ENCODE measurements at regions not wholly inside any gene's neighbourhood (a gene's known extent, or its start where the extent isn't known, plus 50 kb on each side); places are given as distances from the start of the nearest gene placed in this dataset.
"Not testable (repeated sequence)": the region's sequence is repeated elsewhere in the genome, so short reads cannot be mapped to it uniquely, and the experiment has no call there.

- no peak for DNase-seq (ENCODE audit: low spot score)
- intact Hi-C loops (cut with DNase I) = no loop called here
These were observed 60.5 kb downstream of the DSEL start for GRCh38 chr18:67455890-67456501.

GRCh38 chr18:67453901-67454300 lies 62.6 kb downstream of the DSEL start:
- intact Hi-C loops (cut with DNase I) = no loop called here
- no peak for DNase-seq (ENCODE audit: low spot score)

GRCh38 chr18:67451960-67452359 lies 64.6 kb downstream of the DSEL start:
- intact Hi-C loops (cut with DNase I) = no loop called here
- DNase-seq (ENCODE audit: low spot score) = no peak

- intact Hi-C loops (cut with DNase I); DNase-seq (ENCODE audit: low spot score): not testable (repeated sequence)
These were observed 65.4 kb downstream of the DSEL start for GRCh38 chr18:67451101-67451500.

GRCh38 chr18:67433971-67434370 lies 82.5 kb downstream of the DSEL start:
- intact Hi-C loops (cut with DNase I) = no loop called here
- no peak for DNase-seq (ENCODE audit: low spot score)

- intact Hi-C loops (cut with DNase I) = no loop called here
These were observed 83.7 kb downstream of the DSEL start for GRCh38 chr18:67432806-67433205.

GRCh38 chr18:67428805-67429204 lies 87.7 kb downstream of the DSEL start:
- intact Hi-C loops (cut with DNase I) = no loop called here
- no peak for DNase-seq (ENCODE audit: low spot score)

More at GRCh38 chr18:67432806-67433205, 83.7 kb downstream of the DSEL start:
- no peak for DNase-seq (ENCODE audit: low spot score)

GRCh38 chr18:67428158-67428557 lies 88.4 kb downstream of the DSEL start:
- DNase-seq (ENCODE audit: low spot score) = no peak
- intact Hi-C loops (cut with DNase I) = no loop called here

GRCh38 chr18:67426486-67426885 lies 90.0 kb downstream of the DSEL start:
- intact Hi-C loops (cut with DNase I) = no loop called here

GRCh38 chr18:67425672-67426071 lies 90.8 kb downstream of the DSEL start:
- intact Hi-C loops (cut with DNase I) = no loop called here
- no peak for DNase-seq (ENCODE audit: low spot score)

More at GRCh38 chr18:67426486-67426885, 90.0 kb downstream of the DSEL start:
- DNase-seq (ENCODE audit: low spot score) = no peak

GRCh38 chr18:67421651-67422050 lies 94.9 kb downstream of the DSEL start:
- intact Hi-C loops (cut with DNase I) = no loop called here
- DNase-seq (ENCODE audit: low spot score) = no peak

GRCh38 chr18:67417864-67418523 lies 98.5 kb downstream of the DSEL start:
- no peak for DNase-seq (ENCODE audit: low spot score)
- intact Hi-C loops (cut with DNase I) = no loop called here

- DNase-seq (ENCODE audit: low spot score) = no peak
- intact Hi-C loops (cut with DNase I) = no loop called here
These were observed 105.4 kb downstream of the DSEL start for GRCh38 chr18:67411116-67411515.

GRCh38 chr18:67410075-67411070 lies 106.1 kb downstream of the DSEL start:
- DNase-seq (ENCODE audit: low spot score) = no peak
- intact Hi-C loops (cut with DNase I) = no loop called here

- intact Hi-C loops (cut with DNase I) = loop anchor here in 1 of 2 donors (2.0 kb wide), 1 partner anchor 69 kb away; no protein-coding TSS in a partner anchor
- no peak for DNase-seq (ENCODE audit: low spot score)
These were observed 108.3 kb downstream of the DSEL start for GRCh38 chr18:67408240-67408639.

GRCh38 chr18:67406714-67407113 lies 109.8 kb downstream of the DSEL start:
- intact Hi-C loops (cut with DNase I) = no loop called here
- no peak for DNase-seq (ENCODE audit: low spot score)

- intact Hi-C loops (cut with DNase I) = no loop called here
These were observed 114.0 kb downstream of the DSEL start for GRCh38 chr18:67402543-67402942.

GRCh38 chr18:67400502-67401117 lies 115.9 kb downstream of the DSEL start:
- DNase-seq (ENCODE audit: low spot score) = no peak
- intact Hi-C loops (cut with DNase I) = no loop called here

More at GRCh38 chr18:67402543-67402942, 114.0 kb downstream of the DSEL start:
- no peak for DNase-seq (ENCODE audit: low spot score)

- no peak for DNase-seq (ENCODE audit: low spot score)
- intact Hi-C loops (cut with DNase I) = no loop called here
These were observed 130.5 kb downstream of the DSEL start for GRCh38 chr18:67386032-67386431.

- DNase-seq (ENCODE audit: low spot score) = no peak
- intact Hi-C loops (cut with DNase I) = no loop called here
These were observed 131.1 kb downstream of the DSEL start for GRCh38 chr18:67385455-67385854.
